BJ (cell line): ENCODE measurements at regions not wholly inside any gene's neighbourhood (a gene's known extent, or its start where the extent isn't known, plus 50 kb on each side); places are given as distances from the start of the nearest gene placed in this dataset.

Experiments
- CTCF ChIA-PET: fragments of 350-600 bp; formaldehyde crosslinking; extraction: SDS; loops from one replicate; lab custom pipeline; 2021; ENCODE audit warnings: antibody characterized with exemption, inconsistent platforms; lab: Yijun Ruan, JAX
- POLR2A ChIA-PET: fragments of 300-600 bp; sonication (Branson Sonifier 250); formaldehyde crosslinking; extraction: SDS; loops from one replicate; lab custom pipeline; 2021; ENCODE audit warnings: antibody characterized with exemption; lab: Charles Lee
- DNase-seq: peaks from one replicate; pipeline ENCODE4 v3.0.0-alpha.2; 2011; ENCODE audit warnings: low read depth
- H3K27me3 ChIP-seq: 2 replicates; pipeline ENCODE4 v1.6.0; 2011; ENCODE audit warnings: low read length; ENCODE audit not compliant: control insufficient read depth, insufficient read depth
- H3K36me3 ChIP-seq: 2 replicates; pipeline ENCODE4 v1.5.1; 2011; ENCODE audit warnings: low read length; ENCODE audit not compliant: control insufficient read depth, insufficient read depth
- H3K4me3 ChIP-seq: 2 replicates; pipeline ENCODE4 v1.5.1; 2011; ENCODE audit warnings: low read depth, mild to moderate bottlenecking, control low read depth, low read length
- CTCF ChIP-seq: IDR thresholded peaks from 2 replicates; pipeline ENCODE4 v1.5.1; 2011; ENCODE audit warnings: low read depth, mild to moderate bottlenecking, control low read depth, inconsistent platforms, low read length, moderate library complexity; ENCODE audit not compliant: insufficient read depth

GRCh38 chr11:92300876-92301275, 76.3 kb downstream of the FAT3 start:
- ChIA-PET CTCF (no interaction called here), POLR2A (no interaction called here)
- DNase-seq, result no peak
- Histone ChIP-seq H3K36me3 (no peaks in the 10 kb centered on the region), H3K27me3 (no peaks in the 10 kb centered on the region), H3K4me3 (no peak overlapping the region)
- no peak for TF ChIP-seq CTCF

- Histone ChIP-seq H3K4me3 (no peak overlapping the region), H3K27me3 (no peaks in the 10 kb centered on the region), H3K36me3 (no peaks in the 10 kb centered on the region)
- DNase-seq, result no peak
- no peak for TF ChIP-seq CTCF
- POLR2A ChIA-PET, result no interaction called here
- CTCF ChIA-PET, result no interaction called here
Measured at GRCh38 chr11:92302770-92303169, 78.2 kb downstream of the FAT3 start.

GRCh38 chr11:92304271-92304670, 79.7 kb downstream of the FAT3 start:
- no peak for TF ChIP-seq CTCF
- Histone ChIP-seq H3K4me3 (no peak overlapping the region), H3K27me3 (no peaks in the 10 kb centered on the region), H3K36me3 (no peaks in the 10 kb centered on the region)
- DNase-seq, result no peak
- ChIA-PET CTCF (interaction anchor here (1.2 to 1.6 kb wide), 2 partner anchors 13 to 36 kb away, joined by 3 read pairs; no protein-coding TSS in a partner anchor), POLR2A (no interaction called here)

GRCh38 chr11:92306966-92307510, 82.4 kb downstream of the FAT3 start:
- no peaks in the 10 kb centered on the region for H3K36me3 ChIP-seq
- no peak for DNase-seq
- no peaks in the 10 kb centered on the region for H3K27me3 ChIP-seq
- ChIA-PET POLR2A (no interaction called here), CTCF (interaction anchor here (0.7 to 1.8 kb wide), 2 partner anchors 16 to 200 kb away, joined by 4 to 5 read pairs; no protein-coding TSS in a partner anchor)
- no peak for TF ChIP-seq CTCF
- H3K4me3 ChIP-seq, result no peak overlapping the region

GRCh38 chr11:92308366-92308765, 83.7 kb downstream of the FAT3 start:
- ChIA-PET POLR2A (no interaction called here), CTCF (interaction anchor here (1.8 kb wide), 2 partner anchors 17 to 21 kb away, joined by 4 to 5 read pairs; no protein-coding TSS in a partner anchor)
- Histone ChIP-seq H3K36me3 (no peaks in the 10 kb centered on the region), H3K27me3 (no peaks in the 10 kb centered on the region), H3K4me3 (no peak overlapping the region)
- no peak for DNase-seq
- TF ChIP-seq CTCF, result no peak
